K562 (cell line): ENCODE measurements at regions not wholly inside any gene's neighbourhood (a gene's known extent, or its start where the extent isn't known, plus 50 kb on each side); places are given as distances from the start of the nearest gene placed in this dataset.

Experiments used
- ATAC-seq: fragments of 200-7000 bp; cut with Tn5 transposase; 3 replicates; pipeline ENCODE4 v1.9.1; 2020; ENCODE audit warnings: moderate library complexity
- BruUV-seq: library from RNA; stranded (reverse); fragments of 400-500 nt; replicated peaks from 2 replicates; lab custom pipeline; 2021; lab: Mats Ljungman, UMichigan
- CTCF ChIA-PET: fragments of 300-600 bp; formaldehyde crosslinking; extraction: SDS; loops from one replicate; lab custom pipeline; 2021; ENCODE audit warnings: low intra/inter-chr PET ratio; lab: Yijun Ruan, JAX
- POLR2A ChIA-PET: fragments of 300-600, 350-650 bp; sonication (Branson Sonifier 250); formaldehyde crosslinking; extraction: SDS; loops from one replicate; lab custom pipeline; 2021; ENCODE audit warnings: antibody characterized with exemption, inconsistent platforms; lab: Yijun Ruan, JAX
- DNase-seq, 4 experiments: peaks; one replicate each; pipeline versions ENCODE4 v3.0.0 to v3.0.0-alpha.2; 2011 to 2018; ENCODE audit warnings: low spot score in 3 of 4, mixed read lengths in 3 of 4; ENCODE audit errors: extremely low read depth in 1 of 4
- FAIRE-seq: peaks from 2 replicates; lab custom pipeline; 2011; peaks lifted over from hg19 to GRCh38; lab: Jason Lieb, UNC
- H2AFZ ChIP-seq: 2 replicates; pipeline ENCODE4 v1.6.0; 2011; ENCODE audit warnings: low read depth, low read length, control low read depth, inconsistent platforms
- H3K27ac ChIP-seq: fragments of 200-600 bp; 3 replicates; pipeline ENCODE4 v1.8.0; 2011; ENCODE audit warnings: low read depth, mild to moderate bottlenecking, control low read depth, inconsistent platforms, low read length, moderate library complexity, mixed read lengths; ENCODE audit errors: extremely low read depth
- H3K27me3 ChIP-seq, 2 experiments: fragments of 300-600 bp in 1 of 2; 2 replicates in 1 of 2; 3 replicates in 1 of 2; pipeline versions ENCODE4 v1.6.0 to v1.8.0; 2011; ENCODE audit warnings: inconsistent platforms in 2 of 2, low read length in 2 of 2, mild to moderate bottlenecking in 1 of 2, mixed read lengths in 1 of 2, moderate library complexity in 1 of 2; ENCODE audit not compliant: control insufficient read depth in 2 of 2, insufficient read depth in 2 of 2
- H3K36me3 ChIP-seq: fragments of 300-600 bp; 3 replicates; pipeline ENCODE4 v1.8.0; 2011; ENCODE audit warnings: mild to moderate bottlenecking, low read length, inconsistent platforms; ENCODE audit not compliant: control insufficient read depth, insufficient read depth
- H3K4me1 ChIP-seq, 2 experiments: fragments of 200-600 bp in 1 of 2; replicated peaks in 1 of 2; 2 replicates in 1 of 2; 3 replicates in 1 of 2; pipeline versions ENCODE4 v1.5.1 to v1.8.0; 2011; ENCODE audit warnings: inconsistent platforms in 2 of 2, low read length in 2 of 2, mild to moderate bottlenecking in 1 of 2, mixed read lengths in 1 of 2, moderate library complexity in 1 of 2; ENCODE audit not compliant: control insufficient read depth in 2 of 2, insufficient read depth in 2 of 2
- H3K4me2 ChIP-seq: 2 replicates; pipeline ENCODE4 v1.6.1; 2011; ENCODE audit warnings: low read length, control low read depth, inconsistent platforms, mixed read lengths; ENCODE audit not compliant: insufficient read depth
- H3K4me3 ChIP-seq: fragments of 200-600 bp; sonication (generic), shearing (Covaris generic); 2 replicates; pipeline ENCODE4 v1.5.1; 2016; ENCODE audit warnings: control low read depth, inconsistent platforms
- H3K79me2 ChIP-seq: fragments of 200-600 bp; 3 replicates; pipeline ENCODE4 v1.8.0; 2011; ENCODE audit warnings: low read length, inconsistent platforms; ENCODE audit not compliant: control insufficient read depth, insufficient read depth
- H3K9ac ChIP-seq, 2 experiments: 2 replicates each; pipeline versions ENCODE4 v1.6.0 to v1.6.1; 2011; ENCODE audit warnings: low read depth in 2 of 2, low read length in 2 of 2, control low read depth in 1 of 2, inconsistent platforms in 1 of 2, mild to moderate bottlenecking in 1 of 2, mixed read lengths in 1 of 2; ENCODE audit not compliant: insufficient read depth in 1 of 2
- H3K9me1 ChIP-seq: one replicate; pipeline ENCODE4 v1.6.0; 2011; ENCODE audit warnings: inconsistent platforms, mild to moderate bottlenecking, low read length, moderate library complexity; ENCODE audit not compliant: control insufficient read depth, insufficient read depth
- H3K9me3 ChIP-seq: replicated peaks from 2 replicates; pipeline ENCODE4 v1.5.1; 2011; ENCODE audit warnings: low read depth, low read length, inconsistent platforms; ENCODE audit not compliant: control insufficient read depth, insufficient read depth
- H4K20me1 ChIP-seq: replicated peaks from 2 replicates; pipeline ENCODE4 v1.6.1; 2011; ENCODE audit warnings: low read length, inconsistent platforms, mixed read lengths; ENCODE audit not compliant: control insufficient read depth, insufficient read depth
- ADNP ChIP-seq: fragments of 200-800 bp; sonication (Bioruptor generic); IDR thresholded peaks from 2 replicates; pipeline ENCODE4 v1.6.1; 2016; ENCODE audit warnings: missing genetic modification characterization, missing compliant biosample characterization
- ARID3A ChIP-seq: IDR thresholded peaks from 2 replicates; pipeline ENCODE4 v1.6.1; 2012; ENCODE audit warnings: low read depth, low read length, improper control_type of control experiment, borderline replicate concordance
- ATF7 ChIP-seq: fragments of 450-650 bp; IDR thresholded peaks from 2 replicates; pipeline ENCODE4 v1.7.1; 2014; ENCODE audit warnings: mild to moderate bottlenecking, moderate library complexity
- E2F4 ChIP-seq: sonication (generic); formaldehyde crosslinking; IDR thresholded peaks from 2 replicates; pipeline ENCODE4 v1.8.0; 2022; ENCODE audit warnings: mild to moderate bottlenecking, low read depth, missing genetic modification reagents
- HOXB6 ChIP-seq: fragments of 250-450 bp; sonication (Bioruptor Pico); IDR thresholded peaks from 2 replicates; pipeline ENCODE4 v1.5.1; 2022; ENCODE audit warnings: mild to moderate bottlenecking, borderline replicate concordance
- JUN ChIP-seq, 2 experiments: sonication (generic) in 1 of 2; formaldehyde crosslinking in 1 of 2; IDR thresholded peaks; 2 replicates each; pipeline versions ENCODE4 v1.6.1 to v1.8.0; 2012 to 2022; ENCODE audit warnings: borderline replicate concordance in 2 of 2, mild to moderate bottlenecking in 2 of 2, improper control_type of control experiment in 1 of 2, low read depth in 1 of 2, low read length in 1 of 2, missing genetic modification reagents in 1 of 2
- KLF1 ChIP-seq: fragments of 450-650 bp; IDR thresholded peaks from 2 replicates; pipeline ENCODE4 v1.6.1; 2016; ENCODE audit warnings: missing genetic modification characterization, missing compliant biosample characterization
- NCOA1 ChIP-seq: fragments of 450-650 bp; IDR thresholded peaks from 2 replicates; pipeline ENCODE4 v1.6.1; 2016; ENCODE audit warnings: low read depth
- POLR3G ChIP-seq: IDR thresholded peaks from 2 replicates; pipeline ENCODE4 v1.6.1; 2011; ENCODE audit not compliant: insufficient read length, insufficient replicate concordance; ENCODE audit errors: extremely low read depth
- RNF219 ChIP-seq: fragments of 250-450 bp; sonication (Bioruptor Pico); IDR thresholded peaks from 2 replicates; pipeline ENCODE4 v1.5.0; 2022; ENCODE audit warnings: mild to moderate bottlenecking
- TCF15 ChIP-seq: fragments of 250-450 bp; sonication (Bioruptor Pico); IDR thresholded peaks from 2 replicates; pipeline ENCODE4 v1.8.0; 2022; ENCODE audit warnings: moderate library complexity, mild to moderate bottlenecking, inconsistent platforms
- WGBS: fragments of 100-300 bp; shearing (Covaris generic); methylation state at CpG from one replicate; pipeline ENCODE4 v1.1.6; 2016; ENCODE audit warnings: low coverage, mixed read lengths; ENCODE audit not compliant: insufficient coverage; ENCODE audit errors: missing lambda C conversion rate; 5-methylcytosine and 5-hydroxymethylcytosine counted together
- in situ Hi-C: fragments of 300-500 bp; cut with MboI; formaldehyde crosslinking; loops from 4 replicates; pipeline ENCODE4 v1.15.0; 2018; ENCODE audit warnings: inconsistent platforms, mixed read lengths
- intact Hi-C: fragments of 100-400 bp; cut with micrococcal nuclease; formaldehyde crosslinking; loops from 2 replicates; pipeline ENCODE4 v1.14.2; 2022

GRCh38 chr13:33372251-33372919, 86.8 kb upstream of the STARD13 start:
- ChIA-PET CTCF (no interaction called here), POLR2A (no interaction called here)
- Histone ChIP-seq H3K79me2 (no peaks in the 10 kb centered on the region), H3K9me1 (no peaks in the 10 kb centered on the region), H3K9ac (no peak overlapping the region), H4K20me1 (no peaks in the 10 kb centered on the region), H2AFZ (no peak overlapping the region), H3K27me3 (no peaks in the 10 kb centered on the region), H3K27ac (no peak overlapping the region), H3K36me3 (no peaks in the 10 kb centered on the region), H3K4me3 (no peak overlapping the region), H3K4me1 (no peaks in the 10 kb centered on the region; a peak in 1 of 5 replicates), H3K9me3 (no peaks in the 10 kb centered on the region), H3K4me2 (no peak overlapping the region)
- DNase-seq (no peak), ATAC-seq (no peak), FAIRE-seq (no peak)
- in situ Hi-C loops (no loop called here), intact Hi-C loops (no loop called here)
- 3% methylated on average over 4 of the region's 4 CpGs for WGBS
- BruUV-seq: no TSS peak
- TF ChIP-seq POLR3G: no peak
- TF ChIP-seq HOXB6: no peak
- no peak for TF ChIP-seq RNF219 (CRISPR knock-in tag)
- TF ChIP-seq ARID3A: no peak
- no peak for TF ChIP-seq KLF1 (tag)
- TF ChIP-seq TCF15 (CRISPR knock-in tag): no peak
- TF ChIP-seq NCOA1: no peak
- TF ChIP-seq ADNP (tag): no peak
- TF ChIP-seq ATF7: no peak
- TF ChIP-seq JUN (IDR thresholded peaks at IDR 0.05; ENCODE audit: borderline replicate concordance, low read depth, low read length): no peak
- TF ChIP-seq JUN (CRISPR knock-in tag; IDR thresholded peaks at IDR 0.05; ENCODE audit: borderline replicate concordance): no peak
- no peak for TF ChIP-seq E2F4
